GM19193 (cell line): ENCODE measurements at regions not wholly inside any gene's neighbourhood (a gene's known extent, or its start where the extent isn't known, plus 50 kb on each side); places are given as distances from the start of the nearest gene placed in this dataset.

ENCODE experiments used
- POLR2A ChIP-seq: IDR thresholded peaks from 4 replicates; pipeline ENCODE4 v1.6.1; 2011; ENCODE audit not compliant: insufficient read depth, insufficient read length; ENCODE audit errors: extremely low read depth

GRCh38 chr5:17951392-17952169 is 317.3 kb downstream of the TAF11L14 start:
- no peak for TF ChIP-seq POLR2A

DNA sequence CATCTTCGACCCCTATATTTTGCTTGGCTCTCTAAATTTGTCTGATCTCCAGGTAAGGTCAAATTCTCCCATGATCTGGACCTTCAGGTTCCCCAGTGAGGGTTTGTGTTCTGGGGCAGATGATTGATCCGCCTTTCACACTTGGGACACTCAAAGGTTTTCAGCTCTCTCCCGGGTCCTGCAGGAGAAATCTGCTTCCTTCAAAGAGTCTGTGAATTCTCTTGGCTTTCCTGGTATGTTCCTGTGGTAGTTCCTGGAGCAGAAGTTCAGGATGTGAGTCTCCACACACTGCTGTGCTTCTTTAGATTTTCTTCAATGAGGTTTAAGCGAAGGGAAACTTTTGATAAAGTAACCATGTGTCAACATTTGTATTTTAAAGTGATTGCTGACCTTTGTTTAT is 318.0 kb downstream of the TAF11L14 start:
- no peak for TF ChIP-seq POLR2A

GRCh38 chr5:17964067-17964466 is 329.8 kb downstream of the TAF11L14 start:
- TF ChIP-seq POLR2A, result no peak

GRCh38 chr5:17966640-17967402 is 332.6 kb downstream of the TAF11L14 start:
- TF ChIP-seq POLR2A, result no peak

GRCh38 chr5:17976404-17976803 is 342.1 kb downstream of the TAF11L14 start:
- TF ChIP-seq POLR2A, result no peak

DNA sequence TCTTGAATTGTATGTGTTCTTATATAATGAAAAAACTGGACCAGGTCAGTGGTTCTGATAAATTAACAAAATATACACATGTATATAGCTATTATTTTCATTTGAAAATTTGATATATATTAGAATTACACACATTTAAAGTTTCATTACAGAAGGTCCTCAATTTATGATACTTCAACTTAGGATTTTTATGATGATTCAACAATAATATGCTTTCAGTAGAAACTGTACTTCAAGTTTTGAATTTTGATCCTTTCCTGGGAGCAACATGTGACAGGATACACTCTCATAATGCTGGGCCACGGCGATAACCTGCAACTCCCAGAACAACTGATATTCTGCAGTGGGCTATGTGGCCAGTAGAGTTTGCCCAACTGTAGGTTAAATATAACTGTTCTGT is 344.7 kb downstream of the TAF11L14 start:
- TF ChIP-seq POLR2A, result no peak

DNA sequence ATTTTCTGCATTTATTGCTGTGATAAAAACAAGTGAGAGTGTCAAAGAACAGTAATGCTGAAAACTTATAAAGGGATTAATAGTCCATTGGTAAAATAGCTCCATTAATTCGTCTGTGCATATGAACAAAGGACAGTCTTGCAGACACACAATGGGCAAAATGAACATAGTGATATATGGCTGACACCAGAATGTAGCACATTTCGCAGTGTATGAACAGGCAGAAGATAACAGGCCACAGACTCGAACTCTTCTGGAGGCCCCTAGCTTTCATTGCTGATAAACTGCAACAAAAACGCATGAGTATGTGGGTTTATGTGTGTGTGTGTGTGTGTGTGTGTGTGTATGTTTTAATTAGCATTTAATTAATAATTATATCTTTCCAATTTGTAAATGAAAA is 354.8 kb downstream of the TAF11L14 start:
- no peak for TF ChIP-seq POLR2A

- TF ChIP-seq POLR2A, result no peak
Observed at GRCh38 chr5:17989567-17990563, 355.6 kb downstream of the TAF11L14 start.

DNA sequence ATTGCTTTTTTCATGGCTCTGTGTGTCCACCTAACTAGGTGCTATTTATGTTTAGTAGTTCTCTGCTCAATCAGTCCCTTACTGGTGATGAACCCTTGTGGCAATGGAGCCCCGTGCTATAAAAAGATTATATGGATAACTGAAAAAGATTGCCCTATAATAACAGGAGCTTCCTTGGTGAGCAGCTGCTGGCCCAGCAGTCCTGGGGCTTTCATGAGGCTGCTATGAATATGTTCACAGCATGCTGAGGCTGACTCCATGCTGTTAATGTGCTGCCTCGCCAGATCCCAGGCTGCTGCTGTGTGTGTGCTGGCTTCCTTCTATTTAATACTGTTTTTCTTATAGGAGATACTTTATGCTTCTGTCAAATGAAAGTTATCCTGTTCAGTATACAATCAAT is 357.5 kb downstream of the TAF11L14 start:
- no peak for TF ChIP-seq POLR2A

DNA sequence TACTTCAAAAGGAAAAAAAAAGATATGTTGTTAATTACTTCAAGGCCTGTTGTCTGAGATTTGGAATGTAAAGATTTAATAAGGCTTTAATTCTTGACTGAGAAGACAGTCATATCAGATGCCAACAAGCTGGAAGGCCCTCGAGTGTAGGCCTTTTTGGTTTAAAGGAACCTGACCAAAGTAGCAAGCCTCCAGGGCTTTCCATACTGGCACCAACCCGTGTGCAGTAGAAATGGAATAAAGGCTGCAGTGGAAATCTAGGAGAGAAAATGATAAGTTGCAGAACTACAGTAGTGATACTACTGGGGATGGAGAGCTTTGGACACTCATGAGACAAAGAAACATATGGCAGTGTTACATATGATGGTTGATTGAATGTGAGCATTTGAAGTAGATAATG is 358.0 kb downstream of the TAF11L14 start:
- no peak for TF ChIP-seq POLR2A

GRCh38 chr5:17995997-17996396 is 361.7 kb downstream of the TAF11L14 start:
- no peak for TF ChIP-seq POLR2A

GRCh38 chr5:17999858-18000257 is 365.6 kb downstream of the TAF11L14 start:
- TF ChIP-seq POLR2A, result no peak

GRCh38 chr5:18000744-18001143 is 366.5 kb downstream of the TAF11L14 start:
- no peak for TF ChIP-seq POLR2A

DNA sequence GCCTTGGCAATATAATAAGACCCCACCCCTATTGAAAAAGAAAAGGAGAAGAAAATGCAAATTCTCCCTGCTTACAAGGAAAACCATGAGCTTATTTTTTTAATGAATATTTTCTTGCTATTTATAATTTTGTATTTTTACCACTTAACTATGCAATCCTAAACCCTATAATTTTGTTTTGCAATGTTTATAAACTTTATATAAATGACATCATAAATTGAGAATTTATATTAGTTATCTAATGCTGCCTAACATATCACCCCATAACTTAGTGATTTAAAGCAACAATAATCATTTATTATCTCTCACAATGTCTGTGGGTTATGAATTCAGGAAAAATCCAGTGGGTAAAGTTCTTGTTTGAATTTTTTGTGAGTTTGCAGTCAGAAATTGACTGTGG is 369.1 kb downstream of the TAF11L14 start:
- TF ChIP-seq POLR2A, result no peak

- TF ChIP-seq POLR2A, result no peak
Observed at GRCh38 chr5:18003784-18004183, 369.5 kb downstream of the TAF11L14 start.
